GM18907 (cell line): ENCODE measurements at regions not wholly inside any gene's neighbourhood (a gene's known extent, or its start where the extent isn't known, plus 50 kb on each side); places are given as distances from the start of the nearest gene placed in this dataset.
A peak's percentile ranks its signal among the peaks of the same experiment; 100 is the strongest.

ENCODE experiments used
- ATAC-seq: cut with Tn5 transposase; IDR thresholded peaks from one replicate; pipeline ENCODE4 v1.9.1; 2021; ENCODE audit warnings: mild to moderate bottlenecking, moderate library complexity; ENCODE audit not compliant: unreplicated experiment

DNA sequence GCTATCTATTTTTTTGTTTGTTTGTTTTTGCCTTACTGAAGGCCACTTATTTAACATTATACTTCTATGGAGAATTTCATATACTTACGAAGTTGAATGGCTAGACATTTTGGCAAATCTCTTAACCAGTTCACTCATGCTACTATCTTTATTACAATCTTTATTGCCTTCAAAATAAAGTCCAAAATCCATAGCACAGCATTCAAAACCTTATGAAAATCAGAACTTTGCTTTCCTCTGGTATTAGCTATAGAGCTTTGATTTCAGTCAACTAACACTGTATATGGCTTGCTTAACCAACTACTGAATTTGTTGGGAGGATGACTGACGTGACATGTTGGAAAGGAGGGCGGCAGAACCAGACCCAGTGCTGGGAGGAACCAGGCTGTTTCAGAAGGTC lies 571.1 kb downstream of the LMO4 start:
- ATAC-seq: no peak

DNA sequence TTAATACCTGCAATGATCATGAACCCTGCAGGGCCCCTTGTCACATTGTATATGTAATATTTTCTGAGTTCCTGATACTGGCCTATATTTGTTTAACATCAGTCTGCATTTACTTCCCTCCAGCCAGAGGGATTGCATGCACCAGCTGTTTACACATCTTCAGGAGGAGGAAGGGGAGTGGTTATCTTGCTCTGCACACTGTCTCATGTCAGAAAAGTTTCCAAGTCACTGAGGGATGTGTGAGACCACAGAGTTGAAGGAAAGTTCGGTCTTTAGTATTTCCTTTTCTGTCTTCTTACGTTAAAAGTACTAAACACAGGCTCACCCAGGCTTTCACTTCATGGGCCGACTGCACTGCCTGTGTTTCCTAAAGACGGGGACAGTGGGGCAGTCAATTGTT lies 574.1 kb downstream of the LMO4 start:
- peak; percentile 82 for ATAC-seq

DNA sequence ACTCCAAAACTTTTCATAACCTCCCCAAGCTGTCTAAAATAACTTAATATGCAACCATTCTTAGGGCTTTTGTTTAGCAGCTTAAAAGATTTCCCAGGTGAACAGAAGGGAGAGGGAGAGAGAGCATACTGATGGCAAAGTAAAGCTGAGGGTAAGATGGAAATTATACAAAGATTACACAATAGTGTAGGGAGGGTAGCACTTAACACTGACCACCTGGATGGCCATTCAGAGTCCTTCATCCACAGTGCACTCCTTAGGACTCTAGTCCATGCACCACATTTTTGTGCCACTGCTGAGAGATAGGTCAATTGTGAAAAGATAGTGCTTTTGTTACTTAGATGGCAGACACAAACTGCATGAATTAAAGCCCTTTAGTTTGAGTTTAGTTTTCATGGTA lies 574.6 kb downstream of the LMO4 start:
- no peak for ATAC-seq

DNA sequence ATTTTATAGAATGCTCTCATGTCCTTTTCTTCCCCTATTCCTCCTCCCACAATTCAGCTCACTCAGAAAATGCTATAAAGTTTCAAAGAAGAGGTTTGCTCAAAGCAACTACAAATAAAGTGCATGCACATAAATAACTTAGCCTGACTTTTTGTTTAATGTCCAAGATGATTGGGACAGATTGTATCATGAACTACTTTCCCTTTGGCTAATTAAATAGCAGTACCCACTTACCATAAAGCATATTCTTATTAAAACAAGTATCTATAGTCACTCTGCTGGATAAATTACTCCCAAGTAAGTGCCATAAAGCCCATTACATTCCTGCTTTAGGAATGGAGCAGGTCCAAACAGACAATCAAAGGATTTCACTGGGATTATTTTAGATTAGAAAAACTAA lies 576.0 kb downstream of the LMO4 start:
- no peak for ATAC-seq

DNA sequence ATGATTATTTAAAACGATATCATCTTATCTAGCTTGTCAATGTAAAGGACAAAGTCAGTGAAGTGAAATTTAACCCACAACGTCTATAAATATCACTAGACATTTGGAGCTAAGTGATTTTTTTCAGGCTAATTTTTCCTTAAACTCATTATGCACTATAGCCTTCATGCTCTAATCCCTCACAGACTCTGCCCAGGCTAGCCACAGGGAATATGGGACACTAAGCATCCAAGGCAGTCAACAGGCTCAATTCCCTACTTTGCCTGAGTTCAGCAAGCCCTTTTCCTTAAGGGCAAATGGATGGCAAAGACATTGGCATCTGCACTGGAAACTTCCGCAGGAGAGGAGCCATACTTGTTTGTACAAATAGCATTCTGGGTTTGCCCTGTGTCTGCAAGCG lies 577.0 kb downstream of the LMO4 start:
- ATAC-seq: no peak

DNA sequence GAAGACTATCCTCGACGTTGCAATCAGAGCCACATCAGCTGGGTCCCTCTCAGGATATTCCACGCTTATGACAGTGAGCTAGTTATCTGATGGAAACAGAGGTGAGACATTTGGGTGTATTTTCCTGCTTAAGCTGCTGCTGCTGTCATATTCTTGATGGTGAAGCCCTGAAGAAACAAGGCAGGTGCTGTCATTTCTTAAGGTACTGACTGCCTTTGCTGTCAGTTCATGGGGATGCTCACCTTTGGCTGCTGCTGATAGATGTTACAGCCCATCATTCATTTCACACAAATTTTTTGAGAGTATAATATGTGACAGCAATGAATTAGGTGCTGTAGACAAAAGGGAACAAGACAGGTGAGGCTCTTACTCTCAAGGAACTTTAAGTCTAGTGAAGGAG lies 577.4 kb downstream of the LMO4 start:
- ATAC-seq: no peak

DNA sequence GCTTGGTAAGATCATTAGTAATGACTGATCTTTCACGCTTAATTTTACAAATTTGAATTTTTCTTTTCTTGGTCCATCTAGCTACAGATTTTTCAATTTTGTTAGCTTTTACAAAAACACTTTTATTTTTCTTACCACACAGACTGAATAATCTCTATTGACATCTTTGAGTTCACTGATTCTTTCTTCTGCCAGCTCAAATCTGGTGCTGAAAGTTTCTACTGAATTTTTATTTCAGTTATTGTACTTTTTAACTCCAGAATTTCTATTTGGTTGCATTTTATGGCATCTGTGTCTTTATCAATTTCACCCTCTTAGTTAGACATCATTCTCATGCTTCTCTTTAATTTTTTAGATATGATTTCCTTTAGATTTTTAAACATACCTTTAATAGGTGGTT lies 584.7 kb downstream of the LMO4 start:
- ATAC-seq: no peak

DNA sequence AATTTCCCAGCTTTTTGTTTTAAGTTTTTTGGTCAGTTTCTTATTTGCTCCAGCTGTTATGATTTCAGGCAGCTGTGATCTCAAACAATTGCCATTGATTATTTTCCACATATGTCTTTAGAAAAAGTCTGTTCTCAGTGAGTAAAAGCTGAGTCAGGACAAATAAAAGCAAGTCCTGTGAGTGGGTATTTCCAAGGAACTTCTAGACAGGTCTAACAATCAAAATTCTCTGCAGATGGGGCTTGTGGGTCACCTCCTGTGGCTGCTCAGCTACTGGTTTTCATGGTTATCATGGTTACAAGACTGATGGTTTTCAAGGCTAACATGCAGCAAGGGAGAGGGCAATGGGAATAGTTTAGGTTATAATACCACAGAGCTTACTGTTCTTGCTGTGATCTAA lies 585.7 kb downstream of the LMO4 start:
- ATAC-seq: no peak

DNA sequence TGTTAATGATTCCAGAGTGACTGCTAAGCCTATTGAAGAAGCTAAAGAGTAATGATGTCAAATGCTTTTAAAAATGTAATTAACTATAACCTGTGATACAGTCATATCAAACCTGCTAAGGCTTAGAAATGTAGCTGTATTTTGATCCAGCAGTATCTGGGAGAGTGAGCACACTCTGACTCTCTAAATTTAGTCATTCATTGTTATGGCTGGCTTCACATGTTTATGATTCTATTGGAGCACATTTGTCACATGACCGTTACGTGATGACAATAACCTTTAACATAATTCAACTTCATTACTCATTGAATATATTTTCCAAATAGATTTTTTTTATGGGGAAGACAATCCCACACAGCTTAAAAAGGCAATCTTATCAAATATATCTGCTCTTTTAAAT lies 587.1 kb downstream of the LMO4 start:
- no peak for ATAC-seq

DNA sequence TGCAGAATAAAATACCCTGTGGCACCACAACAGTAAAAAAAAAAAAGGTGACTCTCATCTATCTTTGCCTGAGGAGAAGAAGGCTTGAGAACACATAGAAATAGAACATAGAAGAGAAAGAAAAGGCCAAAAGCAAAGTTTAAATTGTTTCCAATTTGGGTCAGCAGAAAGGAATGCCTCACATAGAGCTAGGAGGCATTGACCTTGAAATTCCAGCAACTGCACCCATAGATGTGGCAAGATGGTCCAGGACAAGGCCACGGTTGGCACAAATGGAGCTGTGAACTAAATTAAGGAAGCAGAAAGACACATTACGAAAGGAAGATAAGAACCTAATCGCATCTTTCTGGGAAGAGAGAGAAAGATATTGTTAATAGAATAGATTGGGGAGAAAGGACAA lies 588.3 kb downstream of the LMO4 start:
- no peak for ATAC-seq

DNA sequence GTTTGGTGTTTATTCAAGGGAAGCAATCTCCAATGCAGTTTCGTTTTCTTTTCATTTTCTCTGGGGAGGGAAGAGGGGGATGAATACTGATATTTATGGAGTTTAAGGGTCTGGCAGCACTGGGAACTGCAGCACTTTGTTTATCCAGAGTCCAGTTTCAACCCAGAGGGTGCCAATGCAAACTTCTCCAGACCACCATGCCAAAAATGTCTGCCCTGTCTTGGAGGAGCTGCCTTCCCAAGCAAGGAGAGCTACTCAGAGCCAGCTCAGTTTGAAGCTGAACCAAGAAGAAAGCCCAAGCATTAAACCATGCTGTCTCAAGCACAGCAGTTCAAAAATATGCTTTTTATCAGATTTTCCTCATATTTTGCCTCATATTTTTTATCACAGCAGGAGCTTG lies 589.7 kb downstream of the LMO4 start:
- no peak for ATAC-seq

DNA sequence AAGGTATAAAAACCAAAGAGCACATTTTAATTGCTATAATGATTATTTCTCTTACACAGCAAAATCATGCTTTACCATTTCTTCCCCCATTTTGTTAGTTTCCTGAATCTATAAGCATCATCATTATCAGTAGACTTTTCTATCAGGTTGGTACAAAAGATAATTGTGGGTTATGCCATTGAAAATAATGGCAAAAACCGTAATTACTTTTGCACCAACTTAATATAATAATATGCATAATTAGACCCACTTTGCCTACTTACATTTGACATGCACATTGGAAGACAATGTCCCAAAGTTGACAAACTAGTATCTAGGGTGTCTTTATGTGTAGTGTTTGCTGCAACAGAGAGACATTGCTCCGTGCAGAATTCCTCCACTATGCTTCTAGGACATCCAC lies 594.2 kb downstream of the LMO4 start:
- no peak for ATAC-seq

DNA sequence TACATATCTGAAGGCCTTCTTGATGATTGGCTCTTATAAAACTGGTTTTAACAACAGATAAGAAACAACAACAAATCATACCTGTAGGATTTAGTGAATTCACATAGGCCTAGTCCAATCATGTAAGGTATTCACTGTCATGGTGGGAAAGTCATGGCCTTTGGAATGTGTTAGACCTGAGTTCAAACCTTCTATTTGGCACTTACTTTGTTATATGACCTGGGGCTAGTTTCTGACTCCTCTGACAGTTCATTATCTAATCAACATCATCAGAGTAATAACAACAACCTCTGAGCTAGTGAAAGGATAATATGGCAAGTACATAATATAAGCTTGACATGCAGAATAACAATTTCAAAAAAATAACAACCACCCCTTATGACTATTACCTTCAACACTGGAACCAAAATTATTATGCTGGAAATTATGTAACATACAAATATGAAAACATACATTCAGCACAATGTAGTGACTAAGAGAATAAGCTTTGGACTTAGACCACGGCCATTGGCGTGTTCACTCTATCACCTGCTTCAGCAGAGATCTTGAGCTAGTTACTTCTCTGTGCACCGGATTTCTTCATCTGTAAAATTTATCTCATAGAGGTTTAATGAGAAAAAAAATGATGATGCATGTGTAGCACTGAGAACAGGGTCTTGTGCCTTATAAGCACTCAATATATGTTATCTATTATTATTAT lies 597.6 kb downstream of the LMO4 start:
- ATAC-seq: no peak

DNA sequence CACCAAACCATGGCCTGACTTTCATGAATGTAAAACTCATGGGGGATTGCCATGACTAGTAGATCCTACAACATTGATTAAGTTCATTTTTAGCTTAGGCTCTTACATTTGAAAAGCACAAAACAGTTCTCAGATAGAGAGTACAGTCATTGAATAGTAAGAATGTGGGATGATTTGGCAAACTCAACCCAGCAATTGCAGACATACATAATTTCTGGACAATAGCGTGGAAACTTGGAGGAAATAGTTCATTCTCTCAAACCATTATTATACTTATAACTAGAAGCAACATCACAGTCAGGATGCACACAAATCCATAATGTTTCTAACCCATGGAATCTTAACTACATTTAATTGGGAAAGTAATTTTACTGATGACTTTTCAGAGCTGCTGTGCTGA lies 598.2 kb downstream of the LMO4 start:
- no peak for ATAC-seq

DNA sequence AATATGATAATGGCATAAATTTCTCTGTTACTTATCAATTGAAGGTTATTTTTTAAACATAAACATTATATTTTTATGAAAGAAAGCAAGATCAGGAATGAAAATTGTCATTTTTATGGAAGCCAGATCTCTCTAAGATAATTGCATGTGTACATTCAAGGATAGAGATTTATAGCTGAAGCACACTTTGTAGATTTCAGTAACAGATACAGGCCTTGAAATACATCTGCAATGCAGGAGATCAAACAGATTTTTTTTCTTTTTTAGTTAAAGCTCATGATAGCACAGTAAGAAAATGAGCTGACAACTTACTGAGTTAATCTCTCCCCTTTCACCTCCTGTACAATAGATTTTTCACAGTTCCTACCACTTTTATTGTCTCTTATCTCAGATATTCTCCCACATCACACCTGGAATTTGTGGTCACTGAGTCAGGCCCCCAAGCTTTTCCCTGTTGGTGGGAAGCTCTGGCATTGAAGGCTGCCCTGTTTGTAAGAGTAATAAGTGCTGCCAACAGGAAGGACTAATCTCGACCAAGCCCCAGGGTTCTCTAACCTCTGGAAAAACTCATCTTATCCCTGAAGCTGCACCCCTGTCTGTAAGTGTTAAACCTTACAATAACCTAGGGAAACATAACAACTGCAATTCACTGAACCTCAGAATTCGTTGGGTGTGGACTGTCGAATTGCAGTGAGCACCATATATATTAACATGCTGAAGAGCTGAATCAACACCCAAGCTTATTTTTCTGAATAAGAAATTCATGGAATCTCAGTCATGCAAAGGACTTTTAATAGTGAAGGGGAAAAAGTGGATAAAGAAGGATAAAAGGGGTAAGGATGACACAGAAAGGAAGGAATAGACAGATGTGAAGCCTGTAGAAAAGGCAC lies 599.0 kb downstream of the LMO4 start:
- ATAC-seq: no peak

DNA sequence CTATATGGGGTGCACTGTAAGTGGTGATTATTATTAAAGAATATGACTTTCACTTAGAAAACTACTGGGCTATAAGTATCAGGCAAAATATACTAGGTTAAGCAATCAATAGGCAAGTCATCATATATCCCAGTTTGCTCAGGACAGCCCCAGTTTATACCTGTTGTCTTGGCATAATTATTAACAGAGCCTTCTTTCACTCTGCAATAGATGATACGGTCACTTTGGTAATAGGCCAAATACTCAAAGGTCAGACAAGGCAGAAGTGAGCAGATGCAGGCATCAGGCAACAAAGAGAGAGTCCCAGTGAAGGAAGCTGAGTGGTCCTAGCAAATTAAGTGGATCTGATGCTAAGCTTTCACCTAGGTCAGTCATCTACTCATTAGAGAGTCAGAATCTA lies 599.9 kb downstream of the LMO4 start:
- ATAC-seq: no peak

DNA sequence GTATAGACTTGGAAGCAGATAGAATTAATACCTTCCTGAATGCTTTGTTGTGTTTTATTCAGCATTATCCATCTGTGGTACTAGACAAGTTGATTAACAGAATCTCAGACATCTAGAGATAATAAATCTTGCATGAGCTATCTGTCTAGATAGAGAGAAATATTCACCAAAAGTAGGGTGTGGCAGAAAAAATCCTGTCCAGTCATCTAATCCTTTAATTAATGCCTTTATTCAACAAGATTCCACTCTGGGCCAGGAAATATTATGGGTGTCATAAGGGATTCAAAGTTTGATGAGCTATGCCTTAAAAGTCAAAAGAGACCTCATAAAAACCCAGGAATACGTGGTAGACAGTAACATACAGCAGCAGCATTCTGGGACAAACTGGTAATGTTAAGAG lies 601.2 kb downstream of the LMO4 start:
- no peak for ATAC-seq

DNA sequence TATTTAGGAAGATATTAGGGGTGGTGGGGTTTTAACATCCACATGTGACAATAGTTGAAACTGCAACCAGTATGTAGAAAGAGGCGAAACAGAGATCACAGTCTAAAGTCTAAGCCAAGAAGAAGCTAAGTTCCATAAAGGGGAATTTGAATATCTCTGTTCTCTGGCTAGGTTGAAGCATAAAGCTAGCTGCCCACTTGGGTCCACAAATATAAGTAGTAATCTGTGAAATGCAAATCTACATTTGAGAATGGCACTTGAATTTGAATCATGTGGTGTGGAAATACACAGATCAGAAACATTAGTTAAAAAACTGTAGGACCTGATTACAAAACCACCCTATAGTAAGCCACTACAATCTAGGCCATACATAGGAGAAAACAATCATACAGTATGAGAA lies 602.1 kb downstream of the LMO4 start:
- ATAC-seq: no peak

DNA sequence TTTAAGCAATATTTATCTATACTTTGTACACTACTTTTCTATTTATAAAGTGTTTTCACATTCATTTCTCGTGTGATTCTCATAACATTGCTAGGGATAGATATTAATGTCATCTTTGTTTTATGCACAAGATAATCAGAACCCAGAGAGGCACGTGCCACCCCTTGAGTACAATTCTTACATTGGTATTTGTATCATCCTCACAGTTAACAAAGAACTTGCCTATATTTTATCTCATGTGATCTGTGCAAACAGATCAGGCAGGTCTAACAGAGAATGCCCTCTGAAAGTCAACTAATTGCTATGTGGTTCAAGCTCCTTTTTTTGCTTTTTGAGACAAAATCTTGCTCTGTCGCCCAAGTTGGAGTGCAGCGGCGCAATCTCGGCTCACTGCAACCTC lies 604.5 kb downstream of the LMO4 start:
- ATAC-seq: no peak

DNA sequence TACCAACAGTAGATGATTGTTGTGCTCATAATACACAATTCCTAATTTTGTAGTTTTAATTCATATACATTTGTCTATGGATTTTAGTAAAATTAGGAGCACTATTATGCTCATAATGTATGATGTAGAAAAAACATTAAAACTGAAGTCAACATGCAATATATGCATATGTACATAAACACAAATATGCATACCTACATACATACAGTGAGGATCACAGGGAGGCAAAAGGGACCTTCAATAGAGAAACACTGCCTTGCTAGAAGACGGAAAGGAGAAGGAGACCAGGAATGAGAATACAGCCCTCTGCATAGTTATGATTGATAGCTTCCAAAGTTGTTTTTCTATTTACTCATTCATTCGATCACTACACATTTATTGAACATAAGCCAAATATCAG lies 606.5 kb downstream of the LMO4 start:
- ATAC-seq: no peak

DNA sequence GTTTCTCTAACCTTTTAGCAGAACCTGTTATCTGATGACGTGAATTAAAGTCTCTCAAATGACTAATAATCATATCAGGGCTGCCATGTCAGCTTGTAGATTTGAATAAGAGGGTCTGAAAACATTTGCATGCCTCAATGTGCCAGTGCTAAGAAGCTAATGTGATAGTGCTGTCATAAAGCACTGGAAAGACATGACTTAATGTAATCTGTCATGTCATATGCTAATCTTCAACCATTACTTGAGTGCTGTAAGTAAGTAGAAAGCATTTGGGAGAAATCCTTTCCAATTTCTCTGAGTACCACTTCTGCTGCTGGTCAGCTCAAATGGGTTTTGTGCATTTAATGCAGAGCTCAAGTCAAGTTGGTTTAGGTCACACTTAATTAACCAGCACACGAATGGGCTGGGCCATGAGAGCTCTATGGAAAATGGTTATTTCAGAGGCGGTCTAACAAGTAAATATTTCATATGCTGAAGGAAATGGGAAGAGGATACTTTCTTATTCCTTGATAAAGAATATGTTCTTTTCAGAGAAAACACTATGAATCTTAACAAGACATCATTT lies 609.2 kb downstream of the LMO4 start:
- no peak for ATAC-seq

DNA sequence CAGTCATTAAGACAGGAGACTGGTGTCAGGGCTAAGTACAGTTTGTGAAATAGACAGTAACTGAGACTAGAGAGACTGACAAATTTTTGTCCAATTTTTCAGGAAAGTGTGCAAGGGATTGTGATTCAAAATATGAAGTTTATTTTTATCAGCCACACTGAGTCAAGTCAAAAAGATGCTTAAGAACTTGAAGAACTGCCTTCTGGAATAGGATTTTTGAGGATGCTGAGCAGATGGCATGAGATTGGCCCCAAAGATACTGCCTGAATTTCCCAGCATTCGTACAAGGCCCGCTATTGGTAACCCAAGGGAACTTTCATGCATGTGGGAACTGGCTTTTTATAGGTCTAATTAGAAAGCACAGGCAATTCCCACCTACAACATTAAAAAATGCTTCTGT lies 610.0 kb downstream of the LMO4 start:
- no peak for ATAC-seq
